NB4 (cell line): ENCODE measurements at regions not wholly inside any gene's neighbourhood (a gene's known extent, or its start where the extent isn't known, plus 50 kb on each side); places are given as distances from the start of the nearest gene placed in this dataset.

Experiments used
- DNase-seq: peaks from one replicate; pipeline ENCODE4 v3.0.0; 2010; ENCODE audit warnings: low read depth
- H3K4me3 ChIP-seq: one replicate; pipeline ENCODE4 v1.5.1; 2011; ENCODE audit warnings: mild to moderate bottlenecking, low read depth, low read length, moderate library complexity
- CTCF ChIP-seq: IDR thresholded peaks from one replicate; pipeline ENCODE4 v1.5.1; 2012; ENCODE audit warnings: low read depth, low read length
- MYC ChIP-seq: IDR thresholded peaks from 2 replicates; pipeline ENCODE4 v1.6.1; 2011; ENCODE audit warnings: low read depth, low read length
- POLR2A ChIP-seq: IDR thresholded peaks from 2 replicates; pipeline ENCODE4 v1.6.1; 2011; ENCODE audit warnings: mild to moderate bottlenecking; ENCODE audit not compliant: insufficient read length; ENCODE audit errors: extremely low read depth
- TF ChIP-seq, protein P1 (sequence below): IDR thresholded peaks from 2 replicates; pipeline ENCODE4 v1.6.1; 2011; ENCODE audit warnings: low read depth, low read length

DNA sequence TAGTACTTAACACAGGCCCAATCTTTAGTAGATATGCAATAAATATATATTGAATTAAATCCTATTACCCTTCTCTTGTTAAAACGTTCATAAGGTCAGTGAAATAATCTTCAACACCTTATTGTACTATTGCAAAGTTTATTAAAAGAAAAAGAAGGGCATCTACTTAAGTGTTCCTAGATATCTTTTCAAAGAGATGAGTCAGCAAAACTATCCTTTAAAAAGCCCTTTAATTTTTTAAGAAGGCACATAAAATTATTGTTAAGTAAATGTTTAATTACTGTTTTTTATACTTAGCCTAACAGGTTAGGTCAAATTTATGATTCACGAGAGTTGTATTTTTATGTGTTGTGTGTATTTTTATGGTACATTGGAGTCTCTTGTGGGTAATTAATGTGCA, 77.3 kb upstream of the PPP1R2C start:
- TF ChIP-seq POLR2A = no peak
- TF ChIP-seq CTCF = no peak
- no peak for TF ChIP-seq MYC
- TF ChIP-seq, protein P1, sequence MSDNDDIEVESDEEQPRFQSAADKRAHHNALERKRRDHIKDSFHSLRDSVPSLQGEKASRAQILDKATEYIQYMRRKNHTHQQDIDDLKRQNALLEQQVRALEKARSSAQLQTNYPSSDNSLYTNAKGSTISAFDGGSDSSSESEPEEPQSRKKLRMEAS = no peak
- H3K4me3 ChIP-seq = no peak overlapping the region
- DNase-seq = no peak

DNA sequence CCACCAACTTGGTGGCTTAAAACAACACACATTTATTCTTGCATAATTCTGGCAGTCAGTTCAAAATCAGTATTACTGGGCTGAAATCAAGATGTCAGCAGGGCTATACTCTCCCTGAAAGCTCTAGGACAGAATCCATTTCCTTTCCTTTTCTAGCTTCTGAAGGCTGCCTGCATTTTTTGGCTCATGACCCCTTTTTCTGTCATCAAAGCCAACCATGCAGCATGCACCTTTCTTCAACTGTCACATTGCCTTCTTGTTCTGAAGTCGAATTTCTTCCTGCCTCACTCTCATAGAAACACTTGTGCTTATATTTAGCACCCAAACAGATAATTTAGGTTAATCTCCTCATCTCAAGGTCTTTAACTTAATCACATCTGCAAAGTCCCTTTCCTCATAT, 79.8 kb upstream of the PPP1R2C start:
- H3K4me3 ChIP-seq = no peak overlapping the region
- TF ChIP-seq CTCF (no peak), POLR2A (no peak)
- TF ChIP-seq, protein P1 = no peak
- DNase-seq = no peak

DNA sequence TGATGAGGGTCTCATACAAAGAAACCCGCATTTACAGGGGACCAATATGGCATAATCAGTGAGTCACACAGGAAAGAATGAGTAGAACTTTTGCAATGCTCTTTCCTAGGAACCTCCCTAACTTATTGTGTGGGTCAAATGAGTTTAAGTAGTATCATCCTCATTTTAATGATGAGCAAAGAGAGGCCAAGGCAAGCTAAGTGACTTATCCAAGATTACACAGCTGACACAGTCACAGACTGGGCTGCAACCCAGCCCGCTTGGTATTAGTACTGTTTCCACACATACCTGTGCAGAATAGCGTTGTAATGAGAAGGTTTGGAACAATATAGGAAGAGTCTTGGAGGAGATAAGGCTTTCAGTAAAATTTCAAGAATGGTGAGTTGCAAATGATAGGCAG, 91.0 kb upstream of the PPP1R2C start:
- TF ChIP-seq MYC = no peak
- TF ChIP-seq, protein P1 = no peak
- TF ChIP-seq CTCF = no peak
- no peak for TF ChIP-seq POLR2A
- peak; percentile 28 for DNase-seq
- H3K4me3 ChIP-seq = no peak overlapping the region

- DNase-seq = no peak
- H3K4me3 ChIP-seq = no peak overlapping the region
- TF ChIP-seq CTCF (no peak), MYC (no peak), POLR2A (no peak)
- TF ChIP-seq, protein P1 = no peak
Observed at GRCh38 chrX:42869659-42870476, 91.9 kb upstream of the PPP1R2C start.

GRCh38 chrX:42886519-42886918, 108.6 kb upstream of the PPP1R2C start:
- TF ChIP-seq POLR2A = no peak
- no peak for TF ChIP-seq CTCF
- TF ChIP-seq MYC = no peak
- TF ChIP-seq, protein P1 = no peak
- DNase-seq = no peak
- H3K4me3 ChIP-seq = no peak overlapping the region
